ENCODE measurements at regions not wholly inside any gene's neighbourhood (a gene's known extent, or its start where the extent isn't known, plus 50 kb on each side); places are given as distances from the start of the nearest gene placed in this dataset.

- no peak for TF ChIP-seq CTCF (IDR thresholded peaks at IDR 0.05; ENCODE audit: low read depth, low read length, missing control alignments)
- no peak overlapping the region for H3K4me3 ChIP-seq (ENCODE audit: low read depth, low read length)
- DNase-seq (ENCODE audit: low read depth), result no peak
These were observed 112.8 kb upstream of the DKK2 start for GRCh38 chr4:107148904-107149303.

- DNase-seq (ENCODE audit: low read depth), result no peak
- no peak for TF ChIP-seq CTCF (IDR thresholded peaks at IDR 0.05; ENCODE audit: low read depth, low read length, missing control alignments)
- no peak overlapping the region for H3K4me3 ChIP-seq (ENCODE audit: low read depth, low read length)
These were observed 111.8 kb upstream of the DKK2 start for GRCh38 chr4:107147873-107148272.

- H3K4me3 ChIP-seq (ENCODE audit: low read depth, low read length), result no peak overlapping the region
- TF ChIP-seq CTCF (IDR thresholded peaks at IDR 0.05; ENCODE audit: low read depth, low read length, missing control alignments), result no peak
- no peak for DNase-seq (ENCODE audit: low read depth)
These were observed 102.3 kb upstream of the DKK2 start for GRCh38 chr4:107138433-107138832.

GRCh38 chr4:107133965-107134653 is 98.0 kb upstream of the DKK2 start:
- no peak for DNase-seq (ENCODE audit: low read depth)
- TF ChIP-seq CTCF (IDR thresholded peaks at IDR 0.05; ENCODE audit: low read depth, low read length, missing control alignments), result no peak
- no peak overlapping the region for H3K4me3 ChIP-seq (ENCODE audit: low read depth, low read length)

GRCh38 chr4:107131295-107131694 is 95.2 kb upstream of the DKK2 start:
- no peak overlapping the region for H3K4me3 ChIP-seq (ENCODE audit: low read depth, low read length)
- no peak for TF ChIP-seq CTCF (IDR thresholded peaks at IDR 0.05; ENCODE audit: low read depth, low read length, missing control alignments)
- DNase-seq (ENCODE audit: low read depth), result no peak

GRCh38 chr4:107130157-107130556 is 94.0 kb upstream of the DKK2 start:
- no peak for TF ChIP-seq CTCF (IDR thresholded peaks at IDR 0.05; ENCODE audit: low read depth, low read length, missing control alignments)
- H3K4me3 ChIP-seq (ENCODE audit: low read depth, low read length), result no peak overlapping the region
- DNase-seq (ENCODE audit: low read depth), result no peak

- DNase-seq (ENCODE audit: low read depth), result no peak
- no peak for TF ChIP-seq CTCF (IDR thresholded peaks at IDR 0.05; ENCODE audit: low read depth, low read length, missing control alignments)
- no peak overlapping the region for H3K4me3 ChIP-seq (ENCODE audit: low read depth, low read length)
These were observed 93.5 kb upstream of the DKK2 start for GRCh38 chr4:107129611-107130010.

All from GM12864 (cell line).